ENCODE measurements at regions not wholly inside any gene's neighbourhood (a gene's known extent, or its start where the extent isn't known, plus 50 kb on each side); places are given as distances from the start of the nearest gene placed in this dataset.

DNA sequence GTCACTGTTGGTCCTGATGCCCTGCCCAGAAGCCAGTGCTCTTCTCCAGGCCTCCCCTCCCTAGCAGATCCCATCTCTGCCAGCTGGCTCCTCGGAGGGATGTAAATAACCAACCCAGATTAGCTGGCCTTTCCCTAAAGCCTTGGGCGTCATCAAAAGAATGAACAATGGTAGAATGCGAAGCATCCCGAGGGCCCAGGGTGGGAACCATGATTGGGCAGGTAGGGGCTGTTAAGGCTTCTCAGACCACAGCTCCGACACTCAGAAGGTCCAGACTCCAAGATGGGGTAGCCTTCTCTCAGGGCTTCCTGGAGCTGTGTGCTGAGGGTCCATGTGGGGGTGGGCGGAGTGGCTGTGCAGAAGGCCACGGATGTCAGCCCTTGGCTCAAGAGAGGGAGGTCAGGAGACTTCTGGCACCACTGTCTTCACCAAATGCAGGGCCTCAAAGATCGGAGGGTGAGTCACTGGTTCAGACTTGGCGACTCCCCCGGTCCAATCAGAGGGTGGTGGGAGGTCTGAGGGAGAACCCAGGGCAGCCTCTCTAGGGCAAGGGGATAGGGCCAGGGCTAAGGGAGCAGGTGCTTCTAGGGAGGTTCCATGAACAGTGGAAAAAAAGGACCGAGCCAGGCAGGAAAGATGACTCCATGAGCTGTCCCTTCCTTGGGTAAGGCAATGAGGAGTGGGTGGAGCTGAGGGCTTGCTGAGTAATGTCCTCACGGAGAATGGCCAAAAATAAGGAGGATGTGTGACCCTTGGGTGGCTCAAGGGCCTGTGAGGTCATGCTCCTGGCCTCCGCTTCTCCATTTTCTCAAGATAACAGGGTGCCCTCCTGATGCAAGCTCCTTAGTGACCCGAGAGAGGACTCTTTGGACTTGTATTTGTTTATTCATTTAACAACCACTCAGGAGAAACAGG, 58.4 kb upstream of the EPS8L3 start (continued):
- TF ChIP-seq JUNB (IDR thresholded peaks at IDR 0.05) (no peak), EHMT2 (IDR thresholded peaks at IDR 0.05; ENCODE audit: low read depth) (no peak), HOXA7 (CRISPR knock-in tag; IDR thresholded peaks at IDR 0.05) (no peak)

DNA sequence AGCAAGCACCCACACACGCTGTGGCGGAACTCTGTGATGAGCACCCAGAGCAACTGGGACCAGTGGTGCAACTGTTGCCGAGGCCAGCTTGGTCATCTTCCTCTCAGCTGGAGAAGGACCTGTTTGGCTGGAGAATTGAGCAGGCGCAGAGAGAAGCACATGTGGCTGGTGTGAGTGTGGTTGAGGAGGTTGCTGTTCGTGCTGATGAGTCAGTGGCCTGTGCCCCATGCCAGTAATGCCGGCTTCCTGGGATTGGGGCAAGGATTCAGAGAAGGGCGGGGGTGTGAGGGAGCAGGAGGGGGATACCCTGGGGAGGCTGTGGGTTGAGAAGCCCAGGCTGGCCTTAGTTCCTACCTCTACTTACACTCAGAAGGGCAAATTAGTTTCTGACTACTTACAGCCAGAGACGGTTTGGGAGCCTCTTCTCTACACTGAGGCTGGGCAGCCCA, 57.5 kb upstream of the EPS8L3 start:
- TF ChIP-seq, protein P1, sequence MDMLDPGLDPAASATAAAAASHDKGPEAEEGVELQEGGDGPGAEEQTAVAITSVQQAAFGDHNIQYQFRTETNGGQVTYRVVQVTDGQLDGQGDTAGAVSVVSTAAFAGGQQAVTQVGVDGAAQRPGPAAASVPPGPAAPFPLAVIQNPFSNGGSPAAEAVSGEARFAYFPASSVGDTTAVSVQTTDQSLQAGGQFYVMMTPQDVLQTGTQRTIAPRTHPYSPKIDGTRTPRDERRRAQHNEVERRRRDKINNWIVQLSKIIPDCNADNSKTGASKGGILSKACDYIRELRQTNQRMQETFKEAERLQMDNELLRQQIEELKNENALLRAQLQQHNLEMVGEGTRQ (IDR thresholded peaks at IDR 0.05): no peak; the same call in 1 of the 2 replicates
- TF ChIP-seq EHMT2 (IDR thresholded peaks at IDR 0.05; ENCODE audit: low read depth) (no peak), JUNB (IDR thresholded peaks at IDR 0.05) (no peak), SREBF2 (IDR thresholded peaks at IDR 0.05) (no peak), EHF (CRISPR knock-in tag; IDR thresholded peaks at IDR 0.05) (no peak), MAX (IDR thresholded peaks at IDR 0.05) (peak; percentile 93), FOSL2 (IDR thresholded peaks at IDR 0.05) (0 out of 2 replicates have a peak, but pooled peaks have one; percentile 15), FOSL2 (CRISPR knock-in tag; IDR thresholded peaks at IDR 0.05) (peak; percentile 68), RAD21 (conservative IDR thresholded peaks at IDR 0.05 in 1 of 2, IDR thresholded peaks at IDR 0.05 in 1 of 2) (no peak), E2F6 (IDR thresholded peaks at IDR 0.05; ENCODE audit: borderline replicate concordance, low read depth) (peak; percentile 76; the same call in 1 of the 2 replicates), PHF8 (IDR thresholded peaks at IDR 0.05; ENCODE audit: borderline replicate concordance, low read depth) (no peak), JUN (IDR thresholded peaks at IDR 0.05) (0 out of 5 replicates have a peak, but pooled peaks of 1 of the 2 experiments have one; percentile 21), HDAC2 (IDR thresholded peaks at IDR 0.05) (no peak)
- TF ChIP-seq, protein P2, sequence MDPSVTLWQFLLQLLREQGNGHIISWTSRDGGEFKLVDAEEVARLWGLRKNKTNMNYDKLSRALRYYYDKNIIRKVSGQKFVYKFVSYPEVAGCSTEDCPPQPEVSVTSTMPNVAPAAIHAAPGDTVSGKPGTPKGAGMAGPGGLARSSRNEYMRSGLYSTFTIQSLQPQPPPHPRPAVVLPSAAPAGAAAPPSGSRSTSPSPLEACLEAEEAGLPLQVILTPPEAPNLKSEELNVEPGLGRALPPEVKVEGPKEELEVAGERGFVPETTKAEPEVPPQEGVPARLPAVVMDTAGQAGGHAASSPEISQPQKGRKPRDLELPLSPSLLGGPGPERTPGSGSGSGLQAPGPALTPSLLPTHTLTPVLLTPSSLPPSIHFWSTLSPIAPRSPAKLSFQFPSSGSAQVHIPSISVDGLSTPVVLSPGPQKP (IDR thresholded peaks at IDR 0.05; ENCODE audit: low read depth, low read length): no peak
- FAIRE-seq (no peak), ATAC-seq (peak; percentile 56 to 64), DNase-seq (ENCODE audit: low read depth in 1 of 2, low spot score in 1 of 2) (peak; percentile 56 to 70)
- Histone ChIP-seq H3K9me3 (peaks cover under 1% of the 10 kb centered on the region; the same call in 1 of the 3 replicates), H3K4me2 (peak overlapping the region; percentile 64; the same call in 2 of the 3 replicates), H3K4me3 (no peak overlapping the region), H3K27ac (peak overlapping the region; percentile 94 to 98), H3K4me1 (peaks cover 58% of the 10 kb centered on the region)
- POLR2A ChIA-PET: no interaction called here
- CTCF ChIA-PET: interaction anchor here (3.0 kb wide), 1 partner anchor 163 kb away, joined by 12 read pairs; the partner anchor contains the start of gene AHCYL1
- 47% methylated on average over 8 of the region's 8 CpGs for WGBS (ENCODE audit: missing lambda C conversion rate)

DNA sequence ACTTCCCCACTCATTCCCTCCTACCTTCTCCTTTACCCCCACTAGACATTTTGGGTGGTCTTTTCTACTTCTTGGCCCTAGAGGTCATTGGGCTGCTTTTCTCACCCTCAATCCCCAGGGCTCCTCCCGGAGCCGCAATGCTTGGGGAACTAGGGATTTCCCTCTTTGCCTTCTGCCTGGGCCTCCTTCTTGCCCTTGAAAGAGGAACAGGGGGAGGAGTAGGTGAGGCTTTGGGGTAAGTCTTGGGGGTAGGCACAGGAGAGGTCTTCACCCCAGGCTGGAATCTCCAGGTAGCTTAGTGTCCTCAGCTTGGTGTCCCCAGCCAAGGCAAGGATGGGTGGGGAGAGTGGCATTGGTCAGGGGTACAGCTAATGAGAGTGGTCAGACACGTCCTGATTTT, 56.2 kb upstream of the EPS8L3 start:
- FAIRE-seq (no peak), DNase-seq (ENCODE audit: low read depth in 1 of 2, low spot score in 1 of 2) (no peak), ATAC-seq (no peak)
- TF ChIP-seq RNF2 (IDR thresholded peaks at IDR 0.05; ENCODE audit: borderline replicate concordance, low read depth) (no peak), RCOR1 (IDR thresholded peaks at IDR 0.05; ENCODE audit: low read depth, low read length) (no peak), HDAC2 (IDR thresholded peaks at IDR 0.05) (no peak), EP300 (IDR thresholded peaks at IDR 0.05) (no peak), RARB (CRISPR knock-in tag; IDR thresholded peaks at IDR 0.05) (no peak), RFX5 (IDR thresholded peaks at IDR 0.05) (no peak), MYC (IDR thresholded peaks at IDR 0.05; ENCODE audit: borderline replicate concordance, low read length) (no peak)
- TF ChIP-seq, protein P3, sequence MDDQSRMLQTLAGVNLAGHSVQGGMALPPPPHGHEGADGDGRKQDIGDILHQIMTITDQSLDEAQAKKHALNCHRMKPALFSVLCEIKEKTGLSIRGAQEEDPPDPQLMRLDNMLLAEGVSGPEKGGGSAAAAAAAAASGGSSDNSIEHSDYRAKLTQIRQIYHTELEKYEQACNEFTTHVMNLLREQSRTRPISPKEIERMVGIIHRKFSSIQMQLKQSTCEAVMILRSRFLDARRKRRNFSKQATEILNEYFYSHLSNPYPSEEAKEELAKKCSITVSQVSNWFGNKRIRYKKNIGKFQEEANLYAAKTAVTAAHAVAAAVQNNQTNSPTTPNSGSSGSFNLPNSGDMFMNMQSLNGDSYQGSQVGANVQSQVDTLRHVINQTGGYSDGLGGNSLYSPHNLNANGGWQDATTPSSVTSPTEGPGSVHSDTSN (IDR thresholded peaks at IDR 0.05): no peak
- ChIA-PET POLR2A (no interaction called here), CTCF (no interaction called here)
- Histone ChIP-seq H3K27ac (peak overlapping the region; percentile 94 to 98; a peak in 5 of 6 replicates), H3K4me2 (no peak overlapping the region), H3K4me3 (no peak overlapping the region), H3K4me1 (peaks cover 51% of the 10 kb centered on the region), H3K9me3 (peaks cover 7% of the 10 kb centered on the region)
- 100% methylated on average over 3 of the region's 3 CpGs for WGBS (ENCODE audit: missing lambda C conversion rate)

Data from A549 (cell line).